Iris pigment epithelial cell (primary cell): ENCODE measurements at regions not wholly inside any gene's neighbourhood (a gene's known extent, or its start where the extent isn't known, plus 50 kb on each side); places are given as distances from the start of the nearest gene placed in this dataset.
"Not testable (repeated sequence)": the region's sequence is repeated elsewhere in the genome, so short reads cannot be mapped to it uniquely, and the experiment has no call there.

Source experiments
- DNase-seq: peaks from one replicate; pipeline ENCODE4 v3.0.0-alpha.2; 2011; ENCODE audit warnings: low read depth

DNA sequence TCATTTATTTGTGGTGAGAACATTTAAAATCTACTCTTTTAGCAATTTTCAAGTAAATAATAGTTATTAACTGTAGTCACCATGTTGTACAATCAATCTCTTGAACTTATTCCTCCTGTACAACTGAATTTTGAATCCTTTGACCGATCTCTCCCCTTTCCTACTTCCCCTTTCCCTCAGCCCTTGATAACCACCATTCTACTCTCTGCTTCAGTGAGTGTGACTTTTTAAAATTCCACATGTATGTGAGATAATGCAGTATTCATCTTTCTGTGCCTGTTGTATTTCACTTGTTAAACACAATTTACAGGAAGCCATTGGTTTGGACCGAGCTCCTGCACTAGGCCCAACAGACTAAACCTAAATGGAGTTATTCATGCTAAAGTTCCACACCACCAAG is 458.9 kb upstream of the PDE3A start:
- no peak for DNase-seq

DNA sequence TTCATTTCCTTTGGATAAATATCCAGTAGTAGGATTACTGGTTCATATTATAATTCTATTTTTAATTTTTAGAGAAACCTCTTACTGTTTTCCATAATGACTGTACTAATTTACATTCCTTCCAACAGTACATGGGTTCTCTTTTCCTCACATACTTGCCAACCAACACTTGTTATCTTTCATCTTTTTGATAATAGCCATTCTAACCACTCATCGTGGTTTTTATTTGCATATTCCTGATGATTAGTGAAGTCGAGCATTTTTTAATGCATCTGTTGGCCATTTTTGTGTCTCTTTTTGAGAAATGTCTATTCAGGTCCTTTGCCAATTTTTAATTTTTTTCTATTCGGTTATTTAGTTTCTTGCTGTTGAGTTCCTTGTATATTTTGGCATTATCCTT is 457.7 kb upstream of the PDE3A start:
- DNase-seq, result no peak

DNA sequence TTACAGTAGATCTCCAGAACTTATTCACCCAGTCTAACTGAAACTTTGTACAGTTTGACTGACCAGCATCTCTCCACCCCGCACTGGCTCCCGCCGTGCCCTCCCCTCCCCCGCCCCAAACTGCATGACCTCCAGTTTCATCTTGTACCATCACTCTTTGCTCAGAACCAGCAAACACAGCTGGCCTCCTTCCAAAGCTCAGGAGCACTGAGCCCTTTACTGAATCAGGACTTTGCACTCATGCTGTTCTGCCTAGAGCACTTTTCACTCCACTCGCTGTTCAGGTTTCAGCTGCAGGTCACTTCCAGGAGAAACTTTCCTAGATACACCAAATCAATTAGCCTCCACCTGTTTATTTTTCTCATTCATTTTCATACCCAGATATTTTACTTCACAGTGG is 455.3 kb upstream of the PDE3A start:
- DNase-seq, result no peak

DNA sequence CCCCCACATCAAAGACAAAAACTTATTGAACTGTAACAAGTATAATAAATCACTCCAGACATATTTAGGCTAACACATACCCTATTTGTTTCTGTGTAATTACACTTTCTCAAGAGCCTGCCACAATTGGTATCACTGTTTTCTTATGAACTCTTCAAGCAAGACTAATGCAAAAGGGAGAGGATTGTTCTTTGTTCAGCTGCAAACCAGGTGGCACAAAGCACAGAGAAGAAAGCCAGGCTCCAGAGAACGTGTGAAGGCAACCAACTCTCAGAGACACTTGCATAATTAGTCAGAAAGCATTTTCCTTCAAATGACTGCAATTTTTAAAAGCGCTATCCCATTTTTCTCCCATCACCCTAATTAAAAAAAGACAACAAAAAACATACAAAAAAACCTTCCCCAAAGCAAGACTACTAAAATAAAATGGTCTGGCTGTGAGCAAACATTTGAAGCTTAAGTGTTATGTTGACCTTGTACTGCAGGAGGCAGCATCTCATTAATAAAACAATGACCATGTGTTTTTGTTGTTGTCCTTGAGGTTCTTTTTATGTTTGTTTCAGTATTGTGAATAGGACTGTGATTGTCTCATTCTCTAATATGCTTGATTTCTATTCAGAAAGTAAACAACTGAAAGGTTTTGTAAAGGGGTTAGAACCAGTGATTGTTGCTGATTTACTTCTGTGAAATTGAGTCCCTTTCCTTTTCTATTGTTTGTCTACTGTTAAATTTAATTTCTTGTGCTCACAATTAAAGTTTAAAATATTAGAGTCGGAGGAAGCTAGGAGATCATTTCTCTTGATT is 452.7 kb upstream of the PDE3A start:
- peak; percentile 59 for DNase-seq

DNA sequence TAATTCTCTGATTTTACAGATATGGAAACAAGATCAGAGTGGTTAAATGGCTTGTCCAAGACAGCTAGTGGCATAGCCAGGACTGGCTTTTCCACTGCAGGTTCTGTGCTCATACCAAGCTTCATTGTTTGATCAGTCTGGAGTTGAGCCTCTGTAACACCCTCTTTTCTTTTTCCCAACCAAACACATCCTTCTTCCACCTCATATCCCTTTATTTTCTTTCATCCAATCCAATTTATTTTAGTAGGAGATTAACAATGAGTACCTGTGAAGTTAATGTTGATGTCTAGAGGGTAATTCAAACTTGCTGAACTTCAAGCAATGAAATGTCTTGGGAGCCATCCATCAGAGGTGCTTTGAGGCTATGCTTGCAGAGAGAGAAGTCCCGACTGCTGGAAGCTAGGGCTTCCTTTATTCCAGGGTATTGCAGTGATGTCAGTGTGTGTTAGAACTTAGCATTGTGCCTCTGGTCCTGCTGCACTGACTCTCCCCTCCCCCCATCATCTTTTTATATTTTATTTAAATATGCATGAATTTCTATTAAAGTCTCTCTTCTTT is 452.1 kb upstream of the PDE3A start:
- no peak for DNase-seq

DNA sequence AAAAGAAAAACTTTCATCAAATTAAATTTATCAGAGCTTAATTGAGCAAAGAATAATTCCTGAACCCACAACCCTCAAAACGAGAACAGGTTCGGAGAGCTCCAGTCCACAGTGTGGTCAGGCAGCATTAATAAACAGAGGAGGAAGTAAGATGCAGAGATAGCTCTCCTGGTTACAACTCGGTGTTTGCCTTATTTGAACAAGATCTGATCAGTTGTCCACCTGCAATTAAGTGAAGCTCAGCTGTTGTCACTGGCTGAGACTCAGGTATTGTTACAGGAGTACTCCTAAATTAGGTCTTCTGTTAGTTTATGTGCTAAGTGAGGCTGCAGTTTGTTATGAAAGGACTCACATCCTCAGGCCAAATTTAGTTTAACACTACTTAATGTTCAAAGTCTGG is 451.4 kb upstream of the PDE3A start:
- DNase-seq, result no peak

DNA sequence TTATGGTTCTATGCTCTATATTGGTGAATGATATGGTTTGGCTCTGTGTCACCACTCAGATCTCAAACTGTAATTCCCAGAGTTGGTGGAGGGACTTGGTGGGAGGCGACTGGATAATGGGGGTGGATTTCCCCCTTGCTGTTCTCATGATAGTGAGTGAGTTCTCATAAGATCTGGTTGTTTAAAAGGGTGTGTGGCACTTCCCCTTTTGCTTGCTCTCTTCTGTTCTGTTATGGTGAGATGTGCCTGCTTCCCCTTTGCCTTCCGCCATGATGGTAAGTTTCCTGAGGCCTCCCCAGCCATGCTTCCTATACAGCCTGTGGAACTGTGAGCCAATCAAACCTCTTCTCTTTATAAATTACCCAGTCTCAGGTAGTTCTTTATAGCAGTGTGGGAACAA is 446.6 kb upstream of the PDE3A start:
- not testable (repeated sequence) for DNase-seq

DNA sequence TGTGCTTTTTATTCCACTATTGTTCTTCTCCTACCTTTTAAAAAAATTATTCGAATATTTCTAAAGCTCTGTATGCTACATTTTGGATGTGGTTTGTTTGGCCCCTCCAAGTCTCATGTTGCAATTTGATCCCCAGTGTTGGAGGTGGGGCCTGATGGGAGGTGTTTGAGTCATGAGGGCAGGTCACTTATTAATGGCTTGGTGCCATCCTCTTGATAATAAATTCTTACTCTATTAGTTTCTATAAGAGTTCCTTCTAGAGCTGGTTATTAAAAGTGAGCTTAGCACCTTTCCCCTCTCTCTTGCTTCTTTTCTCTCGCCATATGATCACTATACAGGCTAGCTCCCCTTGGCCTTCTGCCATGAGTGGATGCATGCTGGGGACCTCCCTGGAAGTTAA is 445.6 kb upstream of the PDE3A start:
- DNase-seq, result no peak

DNA sequence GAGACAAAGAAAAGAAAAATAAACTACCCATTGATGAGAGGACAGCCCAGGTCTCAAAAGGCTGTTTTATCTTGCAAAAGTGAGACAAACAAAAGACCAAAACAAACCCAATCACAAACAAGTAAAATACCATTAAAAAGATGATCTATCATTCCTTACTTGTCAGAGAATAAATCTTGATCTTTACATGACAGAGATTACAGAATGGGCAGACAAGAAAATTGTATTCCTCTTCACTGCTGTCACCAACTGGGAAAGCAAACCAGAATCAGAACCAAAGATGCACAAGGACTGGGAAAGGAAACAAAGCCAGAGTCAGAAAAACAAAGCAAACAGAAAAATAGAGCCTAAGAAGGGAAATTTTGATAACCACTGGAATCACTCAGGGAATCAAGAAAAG is 444.0 kb upstream of the PDE3A start:
- DNase-seq, result no peak

DNA sequence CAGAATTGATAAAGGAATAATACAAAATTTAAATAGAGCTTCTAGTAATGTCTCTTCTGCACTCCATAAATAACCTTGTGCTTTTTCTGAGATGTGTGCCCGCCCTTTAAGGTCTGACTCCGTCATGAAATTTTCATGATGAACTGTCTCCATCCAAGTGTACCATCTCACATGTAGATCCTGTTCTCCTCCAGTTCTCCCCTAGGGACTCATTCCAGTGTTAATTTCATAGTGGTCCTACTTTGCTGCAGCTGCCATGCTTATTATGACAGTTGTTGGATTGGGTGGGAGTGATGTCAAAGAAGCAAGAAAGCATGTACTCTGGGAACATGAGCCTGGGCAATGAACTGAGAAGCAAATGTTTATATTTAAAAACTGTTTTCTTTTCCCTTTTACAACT is 442.5 kb upstream of the PDE3A start:
- no peak for DNase-seq

DNA sequence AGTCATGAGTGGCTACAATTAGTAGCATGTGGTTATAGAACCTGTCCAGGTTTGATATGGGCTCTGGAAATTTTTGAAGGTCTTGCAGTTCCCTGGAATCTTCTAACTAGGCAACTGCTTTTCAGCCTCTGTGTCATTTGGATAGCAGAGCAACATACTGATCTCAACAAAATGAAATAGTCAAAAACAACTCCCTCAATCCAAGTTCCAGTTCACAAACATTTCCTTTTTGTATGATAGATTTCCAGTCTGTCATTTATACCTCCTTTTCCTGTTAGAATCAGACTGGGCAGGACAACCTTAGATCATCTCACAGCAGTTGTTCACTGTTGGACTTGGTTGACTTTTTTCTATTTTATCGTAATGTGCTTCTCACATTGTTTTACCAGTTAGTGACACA is 442.1 kb upstream of the PDE3A start:
- no peak for DNase-seq

DNA sequence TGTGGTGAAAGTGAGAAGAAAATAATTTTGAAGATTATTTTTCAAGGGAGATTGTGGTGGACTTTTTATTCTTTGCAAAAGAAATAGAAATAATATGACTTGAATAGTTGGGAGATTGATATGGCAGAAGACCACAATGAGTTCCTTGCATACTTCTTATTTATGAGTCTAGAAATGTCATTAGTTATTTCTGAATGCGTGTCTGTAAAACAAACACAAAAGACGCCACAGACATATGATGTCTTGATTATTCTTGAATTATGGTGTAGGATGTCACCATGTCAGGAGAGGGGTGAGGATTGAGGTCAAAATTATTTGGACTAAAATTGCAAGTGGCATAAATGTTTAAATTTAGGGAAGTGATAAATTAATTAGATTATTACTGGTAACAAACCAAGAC is 440.7 kb upstream of the PDE3A start:
- DNase-seq, result no peak

DNA sequence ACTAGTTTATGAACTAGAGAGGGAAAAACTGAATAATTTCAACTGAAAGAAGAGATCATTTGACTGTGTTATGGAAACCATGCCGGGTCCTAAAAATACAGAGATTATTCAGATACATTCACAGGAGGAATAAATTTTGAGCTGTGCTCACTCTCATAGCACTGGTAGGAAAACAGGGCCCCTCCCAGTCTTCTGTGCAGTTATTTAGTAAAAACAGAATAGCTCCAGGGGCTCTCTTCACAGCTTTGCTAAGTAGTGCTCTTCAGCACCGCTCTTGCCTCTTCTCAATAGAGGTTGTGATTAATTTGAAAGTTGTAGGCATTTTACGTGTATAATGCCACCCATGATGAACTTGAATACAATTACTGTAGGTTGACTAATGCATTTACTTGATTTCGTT is 435.9 kb upstream of the PDE3A start:
- DNase-seq, result no peak

DNA sequence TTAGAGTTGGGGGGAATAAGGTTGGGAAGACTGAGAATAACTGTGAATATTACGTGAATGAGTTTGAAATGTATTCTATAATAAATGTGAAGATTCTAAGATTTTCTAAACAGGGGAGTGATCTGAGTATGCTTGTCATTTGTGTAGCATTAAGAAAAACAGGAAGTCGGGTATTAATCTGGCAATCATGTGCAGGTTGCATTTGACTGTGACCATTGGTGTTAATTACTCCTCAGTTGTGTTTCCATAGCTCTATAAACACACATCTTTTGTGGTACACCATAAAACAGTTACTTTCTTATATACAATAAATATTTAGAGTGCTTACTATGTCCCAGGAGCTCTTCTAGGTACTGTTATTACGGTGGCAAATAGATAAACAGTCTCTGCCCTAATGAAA is 434.4 kb upstream of the PDE3A start:
- no peak for DNase-seq

DNA sequence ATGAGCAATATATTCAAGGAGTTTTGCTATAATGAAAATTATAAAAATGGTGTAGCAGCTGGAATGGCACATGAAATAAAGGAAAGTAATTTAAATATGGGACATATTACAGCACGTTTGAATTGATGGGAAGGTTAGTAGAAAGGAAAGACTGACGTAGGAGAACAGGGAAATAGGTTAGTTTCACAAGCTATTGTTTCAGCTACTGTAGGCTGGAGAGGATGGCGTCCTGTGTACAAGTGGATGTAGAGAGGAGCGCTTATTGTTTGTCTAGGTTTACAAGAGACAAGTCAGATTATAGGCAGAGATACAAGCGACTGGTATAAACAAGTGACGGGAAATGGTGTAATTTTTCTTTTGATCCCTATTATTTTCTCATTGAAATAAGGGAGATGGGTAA is 431.2 kb upstream of the PDE3A start:
- DNase-seq, result no peak

DNA sequence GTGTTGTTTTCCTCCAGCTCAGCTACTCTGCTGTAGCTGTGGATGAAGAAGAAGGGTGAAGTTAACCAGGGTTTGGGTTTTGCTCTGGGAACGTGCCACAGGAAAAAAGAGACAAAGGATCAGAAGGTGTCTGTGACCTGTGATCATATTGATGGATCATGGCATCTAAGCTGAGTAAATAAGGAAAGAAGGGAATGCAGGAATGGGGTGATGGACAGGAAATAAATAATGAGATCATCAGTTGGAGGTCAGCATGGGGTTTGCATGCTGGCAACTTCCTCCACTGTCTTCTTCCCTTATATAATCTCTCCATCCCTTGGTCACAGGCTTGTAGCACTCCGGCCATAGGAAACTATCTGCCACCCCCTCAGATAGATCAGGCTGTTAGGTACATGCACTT is 430.3 kb upstream of the PDE3A start:
- DNase-seq, result no peak

DNA sequence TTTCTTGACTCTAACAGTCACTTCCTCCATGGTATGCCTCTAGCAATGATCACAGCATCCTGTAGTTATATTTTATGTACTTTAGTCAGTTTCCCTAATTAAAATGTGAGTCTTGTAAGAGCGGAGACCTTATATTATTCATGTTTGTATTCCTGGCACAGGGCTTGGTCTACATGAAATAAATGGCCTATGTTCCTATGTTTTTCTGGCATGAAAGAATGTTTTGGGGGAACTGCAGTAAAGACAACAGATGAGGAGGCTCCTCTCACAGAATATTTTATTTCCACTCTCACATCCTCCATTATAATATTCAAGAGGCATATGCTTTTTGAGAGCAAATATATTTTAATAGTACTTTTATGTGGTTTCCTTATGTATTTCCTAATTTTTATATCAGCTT is 429.8 kb upstream of the PDE3A start:
- no peak for DNase-seq

DNA sequence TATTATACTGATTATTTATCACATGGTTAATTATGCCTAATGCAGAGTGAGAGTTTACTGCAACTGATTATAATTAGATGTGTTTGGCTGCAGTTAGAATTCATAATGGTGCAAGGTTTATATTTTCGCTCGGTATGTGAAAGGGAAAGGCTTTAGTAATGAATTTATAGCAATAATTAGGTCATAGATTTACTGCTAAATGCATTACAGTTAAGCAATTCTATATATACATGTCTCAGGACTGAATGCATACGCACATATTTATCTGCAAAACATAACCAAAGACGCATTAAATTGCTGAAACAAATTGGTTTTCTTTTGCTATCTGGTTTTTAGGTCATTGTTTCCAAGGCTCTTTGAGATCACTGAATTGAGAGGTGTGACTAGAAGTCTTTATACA is 428.1 kb upstream of the PDE3A start:
- no peak for DNase-seq

DNA sequence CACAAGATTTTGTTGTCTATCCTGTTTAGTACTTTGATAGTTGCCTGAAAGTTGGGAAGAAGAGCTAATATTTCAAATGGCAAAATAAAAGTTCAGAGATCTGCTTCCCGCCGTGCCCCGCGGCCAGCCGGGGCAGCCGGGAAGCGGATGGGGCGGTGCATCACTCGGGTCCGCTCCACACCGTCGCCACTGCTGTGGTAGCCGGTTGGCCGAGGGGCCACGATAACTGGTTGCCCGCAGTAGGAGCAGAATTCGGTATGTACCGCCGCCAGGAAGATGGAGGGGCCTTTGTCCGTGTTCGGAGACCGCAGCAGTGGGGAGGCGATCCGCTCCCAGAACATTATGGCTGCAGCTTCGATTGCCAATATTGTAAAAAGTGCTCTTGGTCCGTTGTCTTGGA is 427.2 kb upstream of the PDE3A start:
- DNase-seq, result no peak

DNA sequence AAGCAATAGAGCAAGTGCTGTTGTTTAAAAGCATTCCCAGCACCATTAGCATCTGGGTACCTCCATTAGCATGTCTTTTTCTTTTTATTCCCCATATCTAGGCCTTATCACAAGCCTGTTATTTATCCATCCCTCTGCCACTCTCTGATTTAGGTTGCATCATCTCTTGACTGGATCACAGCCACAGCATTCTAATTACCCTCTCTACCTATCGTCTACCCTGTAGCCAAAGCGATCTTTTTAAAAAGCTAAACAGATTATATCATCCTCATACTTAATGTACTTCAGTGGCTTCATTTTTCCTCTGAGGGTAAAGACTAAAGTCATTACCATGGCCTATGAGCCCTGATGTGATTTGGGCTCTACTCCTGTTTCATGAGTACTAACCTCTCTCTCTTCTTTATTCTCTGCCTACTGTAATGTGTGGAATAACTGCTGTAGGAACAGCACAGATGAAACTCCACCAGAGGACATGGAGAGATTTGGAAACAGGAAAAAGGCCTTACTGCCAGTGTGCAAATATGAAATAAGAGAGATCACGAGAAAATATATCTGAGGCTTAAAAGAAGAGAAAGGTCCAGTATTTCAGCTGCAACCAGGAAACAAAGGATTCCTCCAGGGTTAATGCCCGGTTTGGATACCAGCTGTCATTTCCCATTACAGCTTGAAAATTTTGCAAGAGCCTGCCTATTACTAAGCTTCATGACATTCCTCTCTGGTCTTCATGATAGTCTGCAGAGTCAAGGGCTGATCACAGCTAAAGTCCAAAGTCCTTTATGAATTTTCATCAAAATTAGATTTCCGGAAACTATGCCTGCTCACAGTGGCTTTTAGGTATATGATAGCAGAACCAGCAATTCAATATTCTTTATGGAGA is 422.5 kb upstream of the PDE3A start:
- DNase-seq, result peak; percentile 70

DNA sequence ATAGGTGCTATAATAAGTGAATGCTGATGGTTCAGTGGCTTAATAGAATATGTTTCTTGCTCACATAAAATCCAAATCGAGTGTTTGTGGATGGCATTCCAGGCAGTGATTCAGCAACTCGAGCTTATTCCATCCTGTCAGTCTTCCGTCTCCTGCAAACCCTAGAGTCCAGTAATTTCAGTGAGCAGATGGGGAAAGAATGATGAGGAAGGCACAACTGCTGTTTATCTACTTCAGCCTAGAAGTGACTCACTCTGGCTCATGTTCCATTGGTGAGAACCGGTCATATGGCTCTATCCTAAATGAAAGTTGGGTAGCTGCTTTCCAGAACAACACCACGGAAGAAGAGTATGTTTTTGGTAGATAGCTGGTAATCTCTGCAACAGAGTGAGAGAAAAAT is 421.8 kb upstream of the PDE3A start:
- peak; percentile 99 for DNase-seq

DNA sequence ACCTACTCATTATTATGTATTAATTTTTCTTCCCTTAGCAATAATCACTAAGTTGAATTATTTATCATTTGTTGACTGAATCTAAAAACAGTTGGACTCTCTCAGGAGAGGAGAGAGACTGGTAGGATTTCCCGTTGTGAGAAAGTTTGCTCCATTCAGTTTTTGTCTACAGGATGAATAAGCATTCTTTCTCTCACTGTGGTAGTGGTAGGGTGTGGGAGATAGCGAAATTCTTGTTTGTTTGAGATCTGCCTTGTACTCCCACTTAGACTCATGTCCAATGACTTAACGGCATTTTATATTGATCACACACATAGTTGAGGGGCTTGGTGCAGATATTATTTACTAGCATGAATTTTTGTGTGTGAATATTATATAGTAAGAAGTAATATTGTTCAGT is 421.0 kb upstream of the PDE3A start:
- DNase-seq, result no peak

DNA sequence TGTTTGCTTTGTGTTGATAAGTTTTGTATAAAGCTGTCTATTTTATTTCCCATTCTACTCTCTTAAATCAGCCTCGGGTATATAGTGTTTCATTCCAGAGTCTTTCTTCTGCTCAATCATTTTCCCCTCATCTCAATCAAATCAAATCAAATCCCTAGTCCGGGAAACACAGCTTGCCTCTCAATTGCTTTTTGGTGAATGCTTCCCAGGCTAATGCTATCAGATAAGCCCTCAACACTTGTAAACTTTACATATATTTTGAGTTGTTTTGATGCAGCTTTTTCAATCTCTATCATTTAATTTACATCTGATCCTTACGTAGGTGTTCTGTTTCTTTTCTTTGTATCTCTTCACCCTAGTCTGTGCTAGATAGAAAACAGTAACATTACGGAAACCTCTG is 416.7 kb upstream of the PDE3A start:
- DNase-seq, result no peak
